ENCODE measurements at regions not wholly inside any gene's neighbourhood (a gene's known extent, or its start where the extent isn't known, plus 50 kb on each side); places are given as distances from the start of the nearest gene placed in this dataset.

- no peak for TF ChIP-seq CTCF (conservative IDR thresholded peaks at IDR 0.05)
- H3K27ac ChIP-seq, result no peak overlapping the region
These were observed 581.8 kb upstream of the WWC1 start for GRCh38 chr5:167709625-167710024.

DNA sequence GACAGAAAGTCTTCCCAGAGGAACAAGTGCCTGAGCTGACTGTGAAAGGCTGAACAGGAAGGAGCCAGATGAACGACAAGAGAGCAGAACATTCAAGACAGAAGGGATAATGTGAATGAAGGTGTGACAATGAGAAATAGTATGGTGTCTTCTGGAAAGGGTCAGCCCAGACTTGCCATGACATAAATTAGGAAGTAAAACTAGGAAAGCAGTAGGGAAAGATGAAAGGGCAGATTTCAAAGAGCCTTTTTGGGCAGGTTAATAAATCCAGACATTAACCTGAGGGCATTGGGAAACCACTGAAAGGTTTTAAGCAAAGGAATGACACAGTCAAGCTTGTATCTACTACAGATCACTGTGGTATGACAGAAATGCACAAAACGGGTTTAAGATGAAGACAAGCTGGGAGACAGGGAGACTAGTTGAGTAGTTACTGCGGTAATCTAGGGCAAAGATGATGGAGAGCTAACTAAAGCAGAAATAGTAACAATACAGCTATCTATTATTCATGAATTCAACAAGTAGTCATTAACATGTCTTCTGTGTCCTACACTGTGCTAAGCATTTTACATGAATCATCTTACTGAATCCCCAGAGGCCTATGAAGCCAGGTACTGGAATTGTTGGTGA is 580.9 kb upstream of the WWC1 start:
- TF ChIP-seq CTCF (conservative IDR thresholded peaks at IDR 0.05), result no peak
- H3K27ac ChIP-seq, result no peak overlapping the region

DNA sequence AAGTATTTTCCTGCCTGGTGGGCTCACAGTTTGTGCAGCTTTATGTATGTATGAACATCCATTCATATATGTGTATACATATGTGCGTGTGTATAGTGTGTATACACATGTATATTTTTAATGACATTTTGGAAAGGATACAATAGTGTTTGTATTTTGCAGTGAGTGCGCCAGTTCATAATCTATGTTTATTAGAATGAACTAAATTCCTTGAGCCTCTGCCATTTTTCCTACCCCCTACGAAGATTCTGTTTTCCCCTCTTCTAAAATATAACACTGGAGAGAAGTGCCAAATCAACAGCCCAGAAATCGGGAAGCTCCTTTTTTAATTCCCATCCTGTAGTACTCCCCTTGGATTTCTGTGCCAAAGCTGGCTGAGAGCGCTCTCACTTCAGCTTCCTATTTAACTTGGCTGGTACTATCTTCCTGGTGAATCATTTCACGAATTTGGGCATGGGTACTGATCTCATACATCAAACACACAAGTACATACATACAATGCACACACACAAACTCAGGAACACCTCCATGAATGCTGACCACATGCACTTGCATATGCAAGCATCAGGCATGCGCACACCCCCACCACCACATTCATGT is 578.4 kb upstream of the WWC1 start:
- no peak overlapping the region for H3K27ac ChIP-seq
- no peak for TF ChIP-seq CTCF (conservative IDR thresholded peaks at IDR 0.05)

- no peak for TF ChIP-seq CTCF (conservative IDR thresholded peaks at IDR 0.05)
- no peak overlapping the region for H3K27ac ChIP-seq
These were observed 577.5 kb upstream of the WWC1 start for GRCh38 chr5:167713896-167714295.

- no peak overlapping the region for H3K27ac ChIP-seq
- no peak for TF ChIP-seq CTCF (conservative IDR thresholded peaks at IDR 0.05)
These were observed 575.2 kb upstream of the WWC1 start for GRCh38 chr5:167716126-167716775.

DNA sequence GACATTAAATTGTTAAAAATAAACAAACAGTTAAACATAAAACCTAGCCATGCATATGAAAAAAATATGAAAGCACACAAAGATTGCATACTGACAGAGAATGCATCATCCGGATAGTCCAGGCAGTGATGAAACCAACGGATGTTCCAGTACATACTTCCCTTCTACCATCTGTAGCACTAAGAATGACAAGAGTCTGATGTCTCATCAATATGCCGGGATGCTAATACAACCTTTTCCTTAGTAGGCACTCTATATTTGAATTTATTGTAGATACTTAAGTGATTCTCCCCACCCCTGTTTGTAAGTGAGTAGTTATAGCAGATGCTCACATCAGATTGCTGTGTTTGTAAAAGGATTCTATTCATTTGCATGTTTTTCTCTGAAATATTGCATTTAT is 571.2 kb upstream of the WWC1 start:
- no peak for TF ChIP-seq CTCF (conservative IDR thresholded peaks at IDR 0.05)
- H3K27ac ChIP-seq, result no peak overlapping the region

- TF ChIP-seq CTCF (conservative IDR thresholded peaks at IDR 0.05), result no peak
- no peak overlapping the region for H3K27ac ChIP-seq
These were observed 570.7 kb upstream of the WWC1 start for GRCh38 chr5:167720676-167721260.
